MM.1S (cell line): ENCODE measurements at regions not wholly inside any gene's neighbourhood (a gene's known extent, or its start where the extent isn't known, plus 50 kb on each side); places are given as distances from the start of the nearest gene placed in this dataset.

Source experiments
- CTCF ChIP-seq: fragments of 300-600 bp; sonication (generic); IDR thresholded peaks from 2 replicates; pipeline ENCODE4 v1.5.1; 2016; ENCODE audit warnings: antibody characterized with exemption, low read length, mixed read lengths
- EZH2 ChIP-seq: fragments of 300-600 bp; sonication (generic); optimal IDR thresholded peaks from 2 replicates; pipeline ENCODE3; 2017; ENCODE audit warnings: low read depth, mild to moderate bottlenecking, antibody characterized with exemption, low read length, mixed read lengths

- TF ChIP-seq CTCF (no peak), EZH2 (no peak)
Observed at GRCh38 chr13:112131081-112131712, 64.2 kb downstream of the SOX1 start.
